Activated T-cell treated with anti-CD3 and anti-CD28 coated beads, Interleukin-2, amount 50 U/mL, for 24 hours (primary cell): ENCODE measurements at regions not wholly inside any gene's neighbourhood (a gene's known extent, or its start where the extent isn't known, plus 50 kb on each side); places are given as distances from the start of the nearest gene placed in this dataset.
"Not testable (repeated sequence)": the region's sequence is repeated elsewhere in the genome, so short reads cannot be mapped to it uniquely, and the experiment has no call there.

Experiments used
- DNase-seq: peaks from one replicate; pipeline ENCODE4 v3.0.0-alpha.2; 2020
- H3K27ac Mint-ChIP-seq: 2 replicates; pipeline ENCODE4 v1.8.0; 2020; ENCODE audit warnings: mild to moderate bottlenecking, mixed read lengths
- H3K27me3 Mint-ChIP-seq: 2 replicates; pipeline ENCODE4 v1.8.0; 2020; ENCODE audit warnings: mixed read lengths
- H3K36me3 Mint-ChIP-seq: 2 replicates; pipeline ENCODE4 v1.8.0; 2020; ENCODE audit warnings: low read depth, mixed read lengths
- H3K4me1 Mint-ChIP-seq: 2 replicates; pipeline ENCODE4 v1.8.0; 2020; ENCODE audit warnings: low read depth, mixed read lengths
- H3K4me3 Mint-ChIP-seq: 2 replicates; pipeline ENCODE4 v1.8.0; 2020; ENCODE audit warnings: mild to moderate bottlenecking, moderate library complexity, mixed read lengths
- H3K9me3 Mint-ChIP-seq: 2 replicates; pipeline ENCODE4 v1.8.0; 2020; ENCODE audit warnings: mixed read lengths

- Mint-ChIP-seq H3K36me3 (no peaks in the 10 kb centered on the region), H3K4me1 (no peaks in the 10 kb centered on the region), H3K27me3 (no peaks in the 10 kb centered on the region), H3K4me3 (no peak overlapping the region), H3K9me3 (peaks cover 8% of the 10 kb centered on the region), H3K27ac (no peak overlapping the region)
- DNase-seq, result no peak
These were observed 483.1 kb upstream of the ZNF608 start for GRCh38 chr5:125229556-125229955.

- no peaks in the 10 kb centered on the region for H3K27me3 Mint-ChIP-seq
- no peaks in the 10 kb centered on the region for H3K36me3 Mint-ChIP-seq
- peaks cover 8% of the 10 kb centered on the region for H3K9me3 Mint-ChIP-seq
- H3K27ac Mint-ChIP-seq, result no peak overlapping the region
- H3K4me3 Mint-ChIP-seq, result no peak overlapping the region
- DNase-seq, result no peak
- no peaks in the 10 kb centered on the region for H3K4me1 Mint-ChIP-seq
These were observed 486.4 kb upstream of the ZNF608 start for GRCh38 chr5:125232779-125233230.

DNA sequence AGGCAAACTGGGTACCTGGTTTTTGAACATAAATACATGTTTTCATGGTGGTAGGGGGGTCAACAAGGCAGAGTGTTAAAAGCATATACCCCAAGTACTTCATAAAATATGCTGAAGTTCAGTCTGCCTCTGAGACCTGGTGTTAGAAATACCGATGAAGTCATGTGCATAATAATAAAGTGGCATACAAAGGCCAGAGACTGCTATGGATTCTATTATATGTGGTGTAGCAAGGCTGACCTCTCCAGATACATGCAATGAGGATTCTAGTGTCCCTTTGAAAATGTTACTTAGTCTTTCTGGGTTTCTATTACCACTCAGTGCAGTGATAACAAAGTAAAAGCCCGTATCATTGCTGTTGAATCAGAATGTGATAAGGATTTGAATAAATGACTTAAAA, 487.5 kb upstream of the ZNF608 start:
- Mint-ChIP-seq H3K9me3 (peaks cover 5% of the 10 kb centered on the region), H3K27me3 (no peaks in the 10 kb centered on the region), H3K4me1 (no peaks in the 10 kb centered on the region), H3K4me3 (no peak overlapping the region), H3K36me3 (no peaks in the 10 kb centered on the region), H3K27ac (no peak overlapping the region)
- no peak for DNase-seq

DNA sequence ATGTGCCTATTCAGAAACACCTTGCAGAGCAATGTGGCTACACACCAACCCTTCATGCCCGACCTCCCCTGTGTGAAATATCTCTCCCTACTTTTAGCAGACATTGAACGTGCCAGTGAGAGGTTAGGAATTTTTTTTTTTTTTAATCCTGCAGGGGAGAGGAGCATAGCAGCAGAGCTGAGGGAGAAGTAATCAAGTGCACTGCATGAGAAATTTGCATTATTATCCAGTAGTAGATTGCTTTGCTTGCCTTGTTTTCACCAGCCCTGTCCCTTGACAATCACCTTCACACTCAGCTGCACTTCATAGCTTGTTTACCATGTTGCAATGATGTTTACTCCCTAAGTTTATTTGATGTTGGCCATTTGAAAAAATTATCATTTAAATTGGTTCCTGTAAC, 489.6 kb upstream of the ZNF608 start:
- H3K27ac Mint-ChIP-seq, result no peak overlapping the region
- no peaks in the 10 kb centered on the region for H3K4me1 Mint-ChIP-seq
- H3K9me3 Mint-ChIP-seq, result peaks cover 5% of the 10 kb centered on the region
- no peaks in the 10 kb centered on the region for H3K36me3 Mint-ChIP-seq
- DNase-seq, result no peak
- no peak overlapping the region for H3K4me3 Mint-ChIP-seq
- no peaks in the 10 kb centered on the region for H3K27me3 Mint-ChIP-seq

GRCh38 chr5:125236981-125237380, 490.5 kb upstream of the ZNF608 start:
- no peak for DNase-seq
- Mint-ChIP-seq H3K36me3 (no peaks in the 10 kb centered on the region), H3K9me3 (peaks cover 6% of the 10 kb centered on the region), H3K27ac (no peak overlapping the region), H3K4me3 (no peak overlapping the region), H3K27me3 (no peaks in the 10 kb centered on the region), H3K4me1 (no peaks in the 10 kb centered on the region)

DNA sequence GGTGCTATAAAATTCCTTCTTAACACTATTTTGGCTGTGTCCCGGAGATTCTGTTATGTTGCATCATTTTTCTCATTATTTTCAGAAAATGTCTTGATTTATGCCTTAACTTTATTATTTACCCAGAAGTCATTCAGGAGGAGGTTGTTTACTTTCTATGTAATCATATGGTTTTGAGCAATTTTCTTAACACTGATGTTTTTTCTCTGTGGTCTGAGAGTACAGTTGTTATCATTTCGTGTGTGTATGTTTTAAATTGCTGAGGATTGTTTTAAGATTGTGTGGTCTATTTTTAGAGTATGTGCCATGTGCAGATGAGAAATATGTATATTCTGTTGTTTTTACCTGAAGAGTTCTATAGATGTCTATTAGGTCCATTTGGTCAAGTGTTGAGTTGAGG, 498.1 kb upstream of the ZNF608 start:
- no peak overlapping the region for H3K4me3 Mint-ChIP-seq
- DNase-seq, result no peak
- no peak overlapping the region for H3K27ac Mint-ChIP-seq
- H3K36me3 Mint-ChIP-seq, result no peaks in the 10 kb centered on the region
- no peaks in the 10 kb centered on the region for H3K4me1 Mint-ChIP-seq
- peaks cover 19% of the 10 kb centered on the region for H3K9me3 Mint-ChIP-seq
- no peaks in the 10 kb centered on the region for H3K27me3 Mint-ChIP-seq

GRCh38 chr5:125245216-125245615, 498.8 kb upstream of the ZNF608 start:
- Mint-ChIP-seq H3K36me3 (no peaks in the 10 kb centered on the region), H3K4me1 (no peaks in the 10 kb centered on the region), H3K27ac (no peak overlapping the region), H3K4me3 (no peak overlapping the region), H3K9me3 (peaks cover 23% of the 10 kb centered on the region), H3K27me3 (no peaks in the 10 kb centered on the region)
- no peak for DNase-seq

- Mint-ChIP-seq H3K27me3 (no peaks in the 10 kb centered on the region), H3K4me3 (no peak overlapping the region)
These were observed 503.0 kb upstream of the ZNF608 start for GRCh38 chr5:125249400-125249799.

DNA sequence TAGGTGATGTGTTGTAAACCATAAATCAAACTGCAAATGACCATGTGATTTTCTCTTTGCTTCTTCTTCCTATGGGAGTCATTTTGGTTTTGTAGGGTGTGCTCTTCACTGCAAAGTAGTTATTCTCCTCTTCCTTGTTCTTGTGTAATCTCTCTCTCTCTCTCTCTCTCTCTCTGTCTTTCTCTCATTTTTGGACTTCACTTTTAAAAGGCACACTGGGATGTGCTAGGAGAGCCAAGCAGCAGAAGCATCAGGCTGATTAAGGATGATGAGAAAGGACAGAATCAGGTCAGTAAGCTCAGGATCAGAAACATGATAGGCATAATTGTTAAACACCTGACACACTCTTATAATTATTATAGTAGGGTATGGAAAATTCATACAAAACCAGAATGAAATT, 505.3 kb upstream of the ZNF608 start:
- H3K27ac Mint-ChIP-seq, result no peak overlapping the region
- no peak overlapping the region for H3K4me3 Mint-ChIP-seq
- H3K4me1 Mint-ChIP-seq, result no peaks in the 10 kb centered on the region
- H3K9me3 Mint-ChIP-seq, result peaks cover 31% of the 10 kb centered on the region
- no peaks in the 10 kb centered on the region for H3K27me3 Mint-ChIP-seq
- no peaks in the 10 kb centered on the region for H3K36me3 Mint-ChIP-seq
- DNase-seq, result no peak

More at GRCh38 chr5:125249400-125249799, 503.0 kb upstream of the ZNF608 start:
- Mint-ChIP-seq H3K4me1 (no peaks in the 10 kb centered on the region), H3K36me3 (no peaks in the 10 kb centered on the region), H3K27ac (no peak overlapping the region), H3K9me3 (peaks cover 30% of the 10 kb centered on the region)
- no peak for DNase-seq

DNA sequence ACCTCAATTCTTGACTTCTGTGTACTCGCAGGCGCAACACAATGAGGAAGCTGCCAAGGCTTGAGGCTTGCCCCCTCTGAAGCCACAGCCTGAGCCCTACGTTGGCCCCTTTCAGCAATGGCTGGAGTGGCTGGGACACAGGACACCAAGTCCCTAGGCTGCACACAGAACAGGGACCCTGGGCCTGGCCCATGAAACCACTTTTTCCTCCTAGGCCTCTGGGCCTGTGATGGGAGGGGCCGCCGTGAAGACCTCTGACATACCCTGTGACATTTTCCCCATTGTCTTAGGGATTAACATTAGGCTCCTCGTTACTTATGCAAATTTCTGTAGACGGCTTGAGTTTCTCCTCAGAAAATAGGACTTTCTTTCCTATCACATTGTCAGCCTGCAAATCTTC, 507.2 kb upstream of the ZNF608 start:
- H3K27me3 Mint-ChIP-seq, H3K4me1 Mint-ChIP-seq, H3K4me3 Mint-ChIP-seq, H3K27ac Mint-ChIP-seq, H3K36me3 Mint-ChIP-seq, DNase-seq: not testable (repeated sequence)
- H3K9me3 Mint-ChIP-seq, result peaks cover 33% of the 10 kb centered on the region

GRCh38 chr5:125254267-125254666, 507.8 kb upstream of the ZNF608 start:
- Mint-ChIP-seq H3K9me3 (peaks cover 33% of the 10 kb centered on the region), H3K27ac (no peak overlapping the region)

DNA sequence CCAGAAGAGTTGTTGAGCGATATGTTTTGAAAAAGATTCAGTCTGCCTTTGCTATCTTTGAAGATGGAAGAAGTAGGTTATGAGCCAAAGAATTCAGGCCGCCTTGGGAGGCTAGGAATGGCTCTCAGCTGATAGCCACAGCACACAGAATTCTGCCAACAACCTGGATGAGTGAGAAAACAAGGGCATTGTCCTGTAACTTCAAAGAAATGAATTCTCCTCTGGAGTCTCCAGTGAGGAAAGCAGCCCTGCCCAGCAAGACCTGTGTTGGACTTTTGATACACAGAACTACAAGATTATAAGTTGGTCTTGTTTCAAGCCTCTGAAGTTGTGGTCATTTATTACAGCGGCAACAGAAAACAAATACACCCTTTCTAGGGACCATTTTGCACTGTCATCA, 509.9 kb upstream of the ZNF608 start:
- Mint-ChIP-seq H3K27ac (no peak overlapping the region), H3K9me3 (peaks cover 28% of the 10 kb centered on the region), H3K27me3 (no peaks in the 10 kb centered on the region), H3K4me3 (no peak overlapping the region), H3K4me1 (no peaks in the 10 kb centered on the region), H3K36me3 (no peaks in the 10 kb centered on the region)
- no peak for DNase-seq

More at GRCh38 chr5:125254267-125254666, 507.8 kb upstream of the ZNF608 start:
- no peaks in the 10 kb centered on the region for H3K27me3 Mint-ChIP-seq
- no peak for DNase-seq
- H3K36me3 Mint-ChIP-seq, result no peaks in the 10 kb centered on the region
- H3K4me1 Mint-ChIP-seq, result no peaks in the 10 kb centered on the region
- H3K4me3 Mint-ChIP-seq, result no peak overlapping the region

GRCh38 chr5:125257057-125257972, 510.9 kb upstream of the ZNF608 start:
- Mint-ChIP-seq H3K36me3 (no peaks in the 10 kb centered on the region), H3K4me1 (no peaks in the 10 kb centered on the region), H3K9me3 (peaks cover 26% of the 10 kb centered on the region), H3K27me3 (no peaks in the 10 kb centered on the region), H3K27ac (no peak overlapping the region), H3K4me3 (no peak overlapping the region)
- no peak for DNase-seq

DNA sequence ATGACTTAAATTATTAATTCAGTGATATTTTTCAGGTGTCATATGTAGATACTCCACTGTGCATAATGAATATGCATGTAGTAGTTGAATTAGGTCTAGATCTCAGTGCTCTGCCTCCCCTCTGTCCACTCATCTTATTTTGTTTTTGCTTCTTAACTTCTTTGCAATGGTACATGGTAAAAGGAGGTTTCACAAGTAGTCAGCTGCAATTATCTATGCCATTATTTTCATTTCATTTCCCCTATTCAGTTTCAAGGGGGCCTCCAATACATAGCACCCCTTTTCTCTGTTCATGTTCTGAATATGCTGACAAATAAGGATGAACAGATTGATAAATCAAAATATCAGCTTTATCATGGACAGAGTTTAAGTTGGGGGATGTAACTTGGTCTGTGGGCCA, 511.6 kb upstream of the ZNF608 start:
- no peaks in the 10 kb centered on the region for H3K27me3 Mint-ChIP-seq
- DNase-seq, result no peak
- H3K36me3 Mint-ChIP-seq, result no peaks in the 10 kb centered on the region
- peaks cover 19% of the 10 kb centered on the region for H3K9me3 Mint-ChIP-seq
- no peaks in the 10 kb centered on the region for H3K4me1 Mint-ChIP-seq
- H3K4me3 Mint-ChIP-seq, result no peak overlapping the region
- H3K27ac Mint-ChIP-seq, result no peak overlapping the region

- H3K4me1 Mint-ChIP-seq, result no peaks in the 10 kb centered on the region
- DNase-seq, result no peak
- H3K9me3 Mint-ChIP-seq, result peaks cover 17% of the 10 kb centered on the region
- H3K27ac Mint-ChIP-seq, result no peak overlapping the region
- no peaks in the 10 kb centered on the region for H3K27me3 Mint-ChIP-seq
- H3K36me3 Mint-ChIP-seq, result no peaks in the 10 kb centered on the region
- no peak overlapping the region for H3K4me3 Mint-ChIP-seq
These were observed 512.2 kb upstream of the ZNF608 start for GRCh38 chr5:125258615-125259014.
